Neural crest cell (in vitro differentiated cells): ENCODE measurements at regions not wholly inside any gene's neighbourhood (a gene's known extent, or its start where the extent isn't known, plus 50 kb on each side); places are given as distances from the start of the nearest gene placed in this dataset.
"Not testable (repeated sequence)": the region's sequence is repeated elsewhere in the genome, so short reads cannot be mapped to it uniquely, and the experiment has no call there.

ENCODE experiments used
- DNase-seq: peaks from one replicate; pipeline ENCODE4 v3.0.0; 2021; ENCODE audit warnings: low read depth, mixed read lengths, low spot score
- H3K27ac Mint-ChIP-seq: one replicate; pipeline ENCODE4 v1.8.0; 2021; ENCODE audit warnings: mild to moderate bottlenecking, mixed read lengths; ENCODE audit not compliant: unreplicated experiment
- H3K27me3 Mint-ChIP-seq: 2 replicates; pipeline ENCODE4 v1.8.0; 2021; ENCODE audit warnings: low read depth, mild to moderate bottlenecking, mixed read lengths
- H3K36me3 Mint-ChIP-seq: 2 replicates; pipeline ENCODE4 v1.8.0; 2021; ENCODE audit warnings: low read depth, mild to moderate bottlenecking, mixed read lengths
- H3K4me1 Mint-ChIP-seq: 2 replicates; pipeline ENCODE4 v1.8.0; 2021; ENCODE audit warnings: mixed read lengths
- H3K4me3 Mint-ChIP-seq: one replicate; pipeline ENCODE4 v1.8.0; 2021; ENCODE audit warnings: mild to moderate bottlenecking, mixed read lengths
- H3K9me3 Mint-ChIP-seq: 2 replicates; pipeline ENCODE4 v1.8.0; 2021; ENCODE audit warnings: mixed read lengths
- CTCF ChIP-seq: fragments of 200-600 bp; sonication (generic); conservative IDR thresholded peaks from 2 replicates; pipeline ENCODE4 v1.5.0; 2021; ENCODE audit warnings: antibody characterized with exemption, mild to moderate bottlenecking

DNA sequence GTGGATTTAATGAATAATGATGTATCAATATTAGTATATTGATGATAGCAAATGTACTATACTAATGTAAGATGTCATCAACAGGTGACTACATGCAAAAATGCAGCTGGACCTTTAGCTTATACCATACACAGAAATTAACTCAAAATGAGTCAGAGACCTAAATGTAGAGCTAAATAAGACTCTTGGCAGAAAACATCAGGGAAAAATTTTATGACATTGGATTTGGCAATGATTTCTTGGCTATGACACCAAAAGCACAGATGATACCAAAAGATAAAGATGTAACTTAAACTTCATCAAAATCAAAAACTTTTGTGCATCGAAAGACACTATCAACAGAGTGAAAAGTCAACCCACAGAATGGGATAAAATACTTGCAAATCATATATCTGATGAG, 64.0 kb upstream of the CCL21 start:
- Mint-ChIP-seq H3K27me3 (peaks cover 47% of the 10 kb centered on the region), H3K4me3 (no peak overlapping the region), H3K4me1 (no peaks in the 10 kb centered on the region), H3K36me3 (no peaks in the 10 kb centered on the region), H3K27ac (no peak overlapping the region), H3K9me3 (no peaks in the 10 kb centered on the region)
- no peak for DNase-seq
- no peak for TF ChIP-seq CTCF

GRCh38 chr9:34773306-34773910, 63.5 kb upstream of the CCL21 start:
- no peak for DNase-seq
- peaks cover 42% of the 10 kb centered on the region for H3K27me3 Mint-ChIP-seq
- no peaks in the 10 kb centered on the region for H3K4me1 Mint-ChIP-seq
- H3K9me3 Mint-ChIP-seq: no peaks in the 10 kb centered on the region
- H3K4me3 Mint-ChIP-seq: no peak overlapping the region
- H3K27ac Mint-ChIP-seq: no peak overlapping the region
- no peaks in the 10 kb centered on the region for H3K36me3 Mint-ChIP-seq
- TF ChIP-seq CTCF: no peak

GRCh38 chr9:34771007-34771406, 61.1 kb upstream of the CCL21 start:
- DNase-seq: no peak
- no peak overlapping the region for H3K4me3 Mint-ChIP-seq
- H3K9me3 Mint-ChIP-seq: no peaks in the 10 kb centered on the region
- no peak for TF ChIP-seq CTCF
- no peaks in the 10 kb centered on the region for H3K4me1 Mint-ChIP-seq
- no peak overlapping the region for H3K27ac Mint-ChIP-seq
- H3K27me3 Mint-ChIP-seq: peaks cover 32% of the 10 kb centered on the region
- no peaks in the 10 kb centered on the region for H3K36me3 Mint-ChIP-seq

GRCh38 chr9:34767087-34767486, 57.2 kb upstream of the CCL21 start:
- not testable (repeated sequence) for H3K27ac Mint-ChIP-seq, H3K36me3 Mint-ChIP-seq, DNase-seq

DNA sequence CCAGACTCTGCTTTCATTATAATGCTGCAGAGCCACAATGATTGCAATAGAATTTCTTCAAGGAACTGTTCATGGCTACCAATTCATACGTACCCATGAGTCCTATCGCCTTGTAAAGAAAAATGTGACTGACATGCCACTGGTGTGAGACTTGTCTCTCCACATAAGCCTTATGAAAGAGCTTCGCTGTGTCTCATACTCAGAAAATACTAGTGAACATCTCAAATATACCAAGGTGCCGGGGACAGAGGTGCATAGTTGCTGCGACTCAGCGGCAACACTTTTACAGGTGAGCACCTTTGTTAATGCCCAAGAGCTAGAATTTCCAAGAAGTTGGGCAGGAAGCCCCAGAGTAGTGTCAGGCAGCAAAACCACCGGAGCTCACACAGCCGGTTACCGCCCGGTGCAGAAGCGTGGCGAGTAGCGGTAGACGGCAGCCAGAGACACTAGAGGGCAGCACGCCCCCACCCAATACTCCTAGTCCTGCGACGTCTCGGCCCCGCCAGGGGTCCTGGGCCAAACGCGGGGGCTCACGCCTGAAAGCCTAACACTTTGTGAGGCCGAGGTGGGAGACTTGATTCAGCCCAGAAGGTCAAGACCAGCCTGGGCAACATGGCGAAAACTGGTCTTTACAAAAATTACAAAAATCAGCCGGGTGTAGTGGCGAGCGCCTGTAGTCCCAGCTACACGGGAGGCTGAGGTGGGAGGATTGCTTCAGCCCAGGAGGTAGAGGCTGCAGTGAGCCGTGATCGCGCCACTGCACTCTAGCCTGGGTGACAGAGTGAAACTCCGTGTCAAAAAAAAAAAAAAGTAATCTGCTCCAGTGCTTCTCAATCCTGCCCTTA, 50.5 kb upstream of the CCL21 start:
- H3K27ac Mint-ChIP-seq, H3K9me3 Mint-ChIP-seq, H3K36me3 Mint-ChIP-seq, H3K4me3 Mint-ChIP-seq: not testable (repeated sequence)
- peaks cover 29% of the 10 kb centered on the region for H3K27me3 Mint-ChIP-seq
- peak; percentile 66 for DNase-seq
- peak; percentile 78 for TF ChIP-seq CTCF
- peaks cover 11% of the 10 kb centered on the region for H3K4me1 Mint-ChIP-seq

More at GRCh38 chr9:34767087-34767486, 57.2 kb upstream of the CCL21 start:
- peaks cover 11% of the 10 kb centered on the region for H3K27me3 Mint-ChIP-seq
- not testable (repeated sequence) for H3K9me3 Mint-ChIP-seq, H3K4me1 Mint-ChIP-seq, H3K4me3 Mint-ChIP-seq
